Right lobe of liver (tissue), 4 donors: ENCODE measurements at regions not wholly inside any gene's neighbourhood (a gene's known extent, or its start where the extent isn't known, plus 50 kb on each side); places are given as distances from the start of the nearest gene placed in this dataset.

Experiments used
- POLR2A ChIP-seq: fragments of 450-650 bp; IDR thresholded peaks from one replicate; pipeline ENCODE4 v1.6.1; 2017; ENCODE audit warnings: antibody characterized with exemption, mild to moderate bottlenecking
- TF ChIP-seq, protein P1 (sequence below), 4 donors: fragments of 200-600 bp in 3 of 4; fragments of 450-650 bp in 1 of 4; IDR thresholded peaks; one replicate each; pipeline versions ENCODE4 v1.5.1 to v1.8.0; 2016 to 2022; ENCODE audit warnings: antibody characterized with exemption in 4 of 4, mild to moderate bottlenecking in 2 of 4
- donor health status: DM: no; HTN: no; CAD: no.
- donor health status: DM: no; HTN: no; CAD: no.
- donor health status: DM: no; HTN: yes; CAD: no.

DNA sequence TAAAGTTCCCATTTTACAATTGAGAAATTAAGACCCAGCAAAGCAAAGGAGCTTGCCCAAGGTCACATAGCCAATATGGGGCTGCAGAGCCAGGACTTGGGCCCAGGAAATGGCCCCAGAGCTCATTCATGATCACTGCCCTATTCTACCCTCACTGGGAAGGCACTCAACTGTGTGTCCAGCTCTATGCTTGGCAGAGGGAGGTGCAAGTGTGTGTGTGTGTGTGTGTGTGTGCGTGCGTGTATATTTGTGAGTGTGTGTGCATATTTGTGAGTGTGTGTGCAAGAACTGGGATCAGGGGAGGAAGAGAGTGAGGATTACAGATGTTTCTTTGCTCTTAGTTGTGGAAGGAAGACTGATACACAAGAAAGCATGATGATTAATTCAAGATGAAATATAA, 151.2 kb upstream of the CRY1 start:
- TF ChIP-seq, protein P1, sequence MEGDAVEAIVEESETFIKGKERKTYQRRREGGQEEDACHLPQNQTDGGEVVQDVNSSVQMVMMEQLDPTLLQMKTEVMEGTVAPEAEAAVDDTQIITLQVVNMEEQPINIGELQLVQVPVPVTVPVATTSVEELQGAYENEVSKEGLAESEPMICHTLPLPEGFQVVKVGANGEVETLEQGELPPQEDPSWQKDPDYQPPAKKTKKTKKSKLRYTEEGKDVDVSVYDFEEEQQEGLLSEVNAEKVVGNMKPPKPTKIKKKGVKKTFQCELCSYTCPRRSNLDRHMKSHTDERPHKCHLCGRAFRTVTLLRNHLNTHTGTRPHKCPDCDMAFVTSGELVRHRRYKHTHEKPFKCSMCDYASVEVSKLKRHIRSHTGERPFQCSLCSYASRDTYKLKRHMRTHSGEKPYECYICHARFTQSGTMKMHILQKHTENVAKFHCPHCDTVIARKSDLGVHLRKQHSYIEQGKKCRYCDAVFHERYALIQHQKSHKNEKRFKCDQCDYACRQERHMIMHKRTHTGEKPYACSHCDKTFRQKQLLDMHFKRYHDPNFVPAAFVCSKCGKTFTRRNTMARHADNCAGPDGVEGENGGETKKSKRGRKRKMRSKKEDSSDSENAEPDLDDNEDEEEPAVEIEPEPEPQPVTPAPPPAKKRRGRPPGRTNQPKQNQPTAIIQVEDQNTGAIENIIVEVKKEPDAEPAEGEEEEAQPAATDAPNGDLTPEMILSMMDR (IDR thresholded peaks at IDR 0.05), result no peak
- TF ChIP-seq POLR2A, result no peak
